ENCODE measurements at regions not wholly inside any gene's neighbourhood (a gene's known extent, or its start where the extent isn't known, plus 50 kb on each side); places are given as distances from the start of the nearest gene placed in this dataset.

GRCh38 chr6:139594333-139594965 lies 220.0 kb upstream of the CITED2 start:
- Histone ChIP-seq H3K4me1 (ENCODE audit: control insufficient read depth in 5 of 5, insufficient read depth in 5 of 5, low read length in 5 of 5) (peaks cover 3 to 28% (median 21%) of the 10 kb centered on the region in 5 donors), H3K4me3 (ENCODE audit: low read depth in 1 of 5, low read length in 5 of 5) (no peak overlapping the region), H3K9me3 (ENCODE audit: control insufficient read depth in 5 of 5, low read length in 5 of 5) (no peaks in the 10 kb centered on the region), H3K27ac (ENCODE audit: low read depth, low read length) (no peak overlapping the region), H3K36me3 (ENCODE audit: control insufficient read depth in 5 of 5, insufficient read depth in 5 of 5, low read length in 5 of 5) (no peaks in the 10 kb centered on the region), H3K27me3 (ENCODE audit: control insufficient read depth in 5 of 5, insufficient read depth in 4 of 5, low read length in 5 of 5) (no peaks in the 10 kb centered on the region), H3K9ac (ENCODE audit: low read length in 5 of 5) (no peak overlapping the region)

- Histone ChIP-seq H3K36me3 (ENCODE audit: control insufficient read depth in 5 of 5, insufficient read depth in 5 of 5, low read length in 5 of 5) (no peaks in the 10 kb centered on the region), H3K27ac (ENCODE audit: low read depth, low read length) (no peak overlapping the region), H3K9ac (ENCODE audit: low read length in 5 of 5) (no peak overlapping the region), H3K27me3 (ENCODE audit: control insufficient read depth in 5 of 5, insufficient read depth in 4 of 5, low read length in 5 of 5) (no peaks in the 10 kb centered on the region), H3K4me1 (ENCODE audit: control insufficient read depth in 5 of 5, insufficient read depth in 5 of 5, low read length in 5 of 5) (peaks cover 3 to 24% (median 14%) of the 10 kb centered on the region in 5 donors), H3K4me3 (ENCODE audit: low read depth in 1 of 5, low read length in 5 of 5) (no peak overlapping the region), H3K9me3 (ENCODE audit: control insufficient read depth in 5 of 5, low read length in 5 of 5) (no peaks in the 10 kb centered on the region)
These were observed 218.6 kb upstream of the CITED2 start for GRCh38 chr6:139593081-139593480.

- no peaks in the 10 kb centered on the region for H3K36me3 ChIP-seq (ENCODE audit: control insufficient read depth in 5 of 5, insufficient read depth in 5 of 5, low read length in 5 of 5)
- H3K9ac ChIP-seq (ENCODE audit: low read length in 5 of 5): no peak overlapping the region
- H3K27ac ChIP-seq (ENCODE audit: low read depth, low read length): no peak overlapping the region
- no peaks in the 10 kb centered on the region for H3K9me3 ChIP-seq (ENCODE audit: control insufficient read depth in 5 of 5, low read length in 5 of 5)
- H3K4me1 ChIP-seq (ENCODE audit: control insufficient read depth in 5 of 5, insufficient read depth in 5 of 5, low read length in 5 of 5): peaks cover 0 to 14% (median 4%) of the 10 kb centered on the region in 5 donors
- H3K27me3 ChIP-seq (ENCODE audit: control insufficient read depth in 5 of 5, insufficient read depth in 4 of 5, low read length in 5 of 5): no peaks in the 10 kb centered on the region
- H3K4me3 ChIP-seq (ENCODE audit: low read depth in 1 of 5, low read length in 5 of 5): no peak overlapping the region
These were observed 217.6 kb upstream of the CITED2 start for GRCh38 chr6:139592011-139592410.

- no peaks in the 10 kb centered on the region for H3K9me3 ChIP-seq (ENCODE audit: control insufficient read depth in 5 of 5, low read length in 5 of 5)
- peak overlapping the region in 1 of 5 donors; percentile 12 for H3K9ac ChIP-seq (ENCODE audit: low read length in 5 of 5)
- H3K4me3 ChIP-seq (ENCODE audit: low read depth in 1 of 5, low read length in 5 of 5): no peak overlapping the region
- no peaks in the 10 kb centered on the region for H3K36me3 ChIP-seq (ENCODE audit: control insufficient read depth in 5 of 5, insufficient read depth in 5 of 5, low read length in 5 of 5)
- H3K27me3 ChIP-seq (ENCODE audit: control insufficient read depth in 5 of 5, insufficient read depth in 4 of 5, low read length in 5 of 5): no peaks in the 10 kb centered on the region
- H3K4me1 ChIP-seq (ENCODE audit: control insufficient read depth in 5 of 5, insufficient read depth in 5 of 5, low read length in 5 of 5): peaks cover 0 to 10% (median 4%) of the 10 kb centered on the region in 5 donors
- no peak overlapping the region for H3K27ac ChIP-seq (ENCODE audit: low read depth, low read length)
These were observed 216.8 kb upstream of the CITED2 start for GRCh38 chr6:139591075-139591865.

GRCh38 chr6:139590206-139590605 lies 215.8 kb upstream of the CITED2 start:
- Histone ChIP-seq H3K27me3 (ENCODE audit: control insufficient read depth in 5 of 5, insufficient read depth in 4 of 5, low read length in 5 of 5) (no peaks in the 10 kb centered on the region), H3K4me3 (ENCODE audit: low read depth in 1 of 5, low read length in 5 of 5) (no peak overlapping the region), H3K36me3 (ENCODE audit: control insufficient read depth in 5 of 5, insufficient read depth in 5 of 5, low read length in 5 of 5) (no peaks in the 10 kb centered on the region), H3K4me1 (ENCODE audit: control insufficient read depth in 5 of 5, insufficient read depth in 5 of 5, low read length in 5 of 5) (peaks cover 0 to 10% (median 3%) of the 10 kb centered on the region in 5 donors), H3K27ac (ENCODE audit: low read depth, low read length) (no peak overlapping the region), H3K9me3 (ENCODE audit: control insufficient read depth in 5 of 5, low read length in 5 of 5) (no peaks in the 10 kb centered on the region), H3K9ac (ENCODE audit: low read length in 5 of 5) (no peak overlapping the region)

- Histone ChIP-seq H3K27ac (ENCODE audit: low read depth, low read length) (no peak overlapping the region), H3K36me3 (ENCODE audit: control insufficient read depth in 5 of 5, insufficient read depth in 5 of 5, low read length in 5 of 5) (no peaks in the 10 kb centered on the region), H3K9ac (ENCODE audit: low read length in 5 of 5) (no peak overlapping the region), H3K4me1 (ENCODE audit: control insufficient read depth in 5 of 5, insufficient read depth in 5 of 5, low read length in 5 of 5) (peaks cover 0 to 10% (median 0%) of the 10 kb centered on the region in 5 donors), H3K27me3 (ENCODE audit: control insufficient read depth in 5 of 5, insufficient read depth in 4 of 5, low read length in 5 of 5) (no peaks in the 10 kb centered on the region), H3K4me3 (ENCODE audit: low read depth in 1 of 5, low read length in 5 of 5) (no peak overlapping the region), H3K9me3 (ENCODE audit: control insufficient read depth in 5 of 5, low read length in 5 of 5) (no peaks in the 10 kb centered on the region)
These were observed 214.5 kb upstream of the CITED2 start for GRCh38 chr6:139588734-139589593.

- Histone ChIP-seq H3K27me3 (ENCODE audit: control insufficient read depth in 5 of 5, insufficient read depth in 4 of 5, low read length in 5 of 5) (no peaks in the 10 kb centered on the region), H3K9me3 (ENCODE audit: control insufficient read depth in 5 of 5, low read length in 5 of 5) (no peaks in the 10 kb centered on the region), H3K4me1 (ENCODE audit: control insufficient read depth in 5 of 5, insufficient read depth in 5 of 5, low read length in 5 of 5) (peaks cover 0 to 10% (median 0%) of the 10 kb centered on the region in 5 donors), H3K36me3 (ENCODE audit: control insufficient read depth in 5 of 5, insufficient read depth in 5 of 5, low read length in 5 of 5) (no peaks in the 10 kb centered on the region), H3K4me3 (ENCODE audit: low read depth in 1 of 5, low read length in 5 of 5) (no peak overlapping the region), H3K27ac (ENCODE audit: low read depth, low read length) (no peak overlapping the region), H3K9ac (ENCODE audit: low read length in 5 of 5) (no peak overlapping the region)
These were observed 213.7 kb upstream of the CITED2 start for GRCh38 chr6:139588076-139588639.

GRCh38 chr6:139587469-139587868 lies 213.0 kb upstream of the CITED2 start:
- no peaks in the 10 kb centered on the region for H3K27me3 ChIP-seq (ENCODE audit: control insufficient read depth in 5 of 5, insufficient read depth in 4 of 5, low read length in 5 of 5)
- H3K36me3 ChIP-seq (ENCODE audit: control insufficient read depth in 5 of 5, insufficient read depth in 5 of 5, low read length in 5 of 5): no peaks in the 10 kb centered on the region
- H3K27ac ChIP-seq (ENCODE audit: low read depth, low read length): no peak overlapping the region
- H3K4me3 ChIP-seq (ENCODE audit: low read depth in 1 of 5, low read length in 5 of 5): no peak overlapping the region
- H3K9me3 ChIP-seq (ENCODE audit: control insufficient read depth in 5 of 5, low read length in 5 of 5): no peaks in the 10 kb centered on the region
- H3K9ac ChIP-seq (ENCODE audit: low read length in 5 of 5): no peak overlapping the region
- peaks cover 0 to 10% (median 0%) of the 10 kb centered on the region in 5 donors for H3K4me1 ChIP-seq (ENCODE audit: control insufficient read depth in 5 of 5, insufficient read depth in 5 of 5, low read length in 5 of 5)

- Histone ChIP-seq H3K4me3 (ENCODE audit: low read depth in 1 of 5, low read length in 5 of 5) (no peak overlapping the region), H3K4me1 (ENCODE audit: control insufficient read depth in 5 of 5, insufficient read depth in 5 of 5, low read length in 5 of 5) (peaks cover 0 to 2% (median 0%) of the 10 kb centered on the region in 5 donors), H3K9ac (ENCODE audit: low read length in 5 of 5) (no peak overlapping the region), H3K9me3 (ENCODE audit: control insufficient read depth in 5 of 5, low read length in 5 of 5) (no peaks in the 10 kb centered on the region), H3K36me3 (ENCODE audit: control insufficient read depth in 5 of 5, insufficient read depth in 5 of 5, low read length in 5 of 5) (no peaks in the 10 kb centered on the region), H3K27me3 (ENCODE audit: control insufficient read depth in 5 of 5, insufficient read depth in 4 of 5, low read length in 5 of 5) (no peaks in the 10 kb centered on the region), H3K27ac (ENCODE audit: low read depth, low read length) (no peak overlapping the region)
These were observed 211.8 kb upstream of the CITED2 start for GRCh38 chr6:139586273-139586672.
